Omental fat pad (tissue), 3 donors: ENCODE measurements at regions not wholly inside any gene's neighbourhood (a gene's known extent, or its start where the extent isn't known, plus 50 kb on each side); places are given as distances from the start of the nearest gene placed in this dataset.

Source experiments
- ATAC-seq: fragments of 150-250 bp; one replicate; pipeline ENCODE4 v1.9.1; 2016; ENCODE audit warnings: mild to moderate bottlenecking, moderate library complexity; ENCODE audit not compliant: low FRiP score
- DNase-seq: peaks from one replicate; pipeline ENCODE4 v3.0.0-alpha.2; 2019; ENCODE audit warnings: low spot score
- TF ChIP-seq, protein P1 (sequence below), 3 donors: fragments of 450-650 bp; IDR thresholded peaks; one replicate each; pipeline ENCODE4 v1.5.1; 2016 to 2017; ENCODE audit warnings: antibody characterized with exemption in 3 of 3, mild to moderate bottlenecking in 3 of 3, moderate library complexity in 2 of 3

DNA sequence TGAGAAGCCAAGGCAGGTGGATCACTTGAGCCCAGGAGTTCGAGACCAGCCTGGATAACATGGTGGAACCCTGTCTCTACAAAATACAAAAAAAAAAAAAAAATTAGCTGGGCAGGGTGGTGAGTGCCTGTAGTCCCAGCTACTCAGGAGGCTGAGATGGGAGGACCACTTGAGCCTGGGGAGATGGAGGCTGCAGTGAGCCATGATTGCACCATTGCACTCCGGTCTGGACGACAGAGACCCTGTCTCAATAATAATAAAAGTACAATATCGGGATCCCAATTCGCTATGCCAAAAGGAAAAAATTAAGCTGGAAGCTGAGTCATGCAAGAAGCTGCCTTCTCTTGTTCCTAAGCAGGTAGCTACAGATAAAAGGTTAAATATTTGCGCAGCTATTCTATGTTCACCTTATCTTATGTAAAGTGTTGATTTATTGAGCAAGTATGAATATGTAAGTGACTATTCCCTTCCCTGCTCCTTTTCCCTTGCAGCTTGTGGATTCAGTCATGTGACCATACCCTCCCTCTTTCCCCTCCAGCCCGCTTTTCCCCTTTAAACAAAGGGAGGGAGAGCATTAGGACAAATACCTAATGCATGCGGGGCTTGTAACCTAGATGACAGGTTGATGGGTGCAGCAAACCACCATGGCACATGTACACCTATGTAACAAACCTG is 112.0 kb downstream of the LITAF start:
- TF ChIP-seq, protein P1, sequence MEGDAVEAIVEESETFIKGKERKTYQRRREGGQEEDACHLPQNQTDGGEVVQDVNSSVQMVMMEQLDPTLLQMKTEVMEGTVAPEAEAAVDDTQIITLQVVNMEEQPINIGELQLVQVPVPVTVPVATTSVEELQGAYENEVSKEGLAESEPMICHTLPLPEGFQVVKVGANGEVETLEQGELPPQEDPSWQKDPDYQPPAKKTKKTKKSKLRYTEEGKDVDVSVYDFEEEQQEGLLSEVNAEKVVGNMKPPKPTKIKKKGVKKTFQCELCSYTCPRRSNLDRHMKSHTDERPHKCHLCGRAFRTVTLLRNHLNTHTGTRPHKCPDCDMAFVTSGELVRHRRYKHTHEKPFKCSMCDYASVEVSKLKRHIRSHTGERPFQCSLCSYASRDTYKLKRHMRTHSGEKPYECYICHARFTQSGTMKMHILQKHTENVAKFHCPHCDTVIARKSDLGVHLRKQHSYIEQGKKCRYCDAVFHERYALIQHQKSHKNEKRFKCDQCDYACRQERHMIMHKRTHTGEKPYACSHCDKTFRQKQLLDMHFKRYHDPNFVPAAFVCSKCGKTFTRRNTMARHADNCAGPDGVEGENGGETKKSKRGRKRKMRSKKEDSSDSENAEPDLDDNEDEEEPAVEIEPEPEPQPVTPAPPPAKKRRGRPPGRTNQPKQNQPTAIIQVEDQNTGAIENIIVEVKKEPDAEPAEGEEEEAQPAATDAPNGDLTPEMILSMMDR (IDR thresholded peaks at IDR 0.05), result no peak
- DNase-seq (no peak), ATAC-seq (no peak)

DNA sequence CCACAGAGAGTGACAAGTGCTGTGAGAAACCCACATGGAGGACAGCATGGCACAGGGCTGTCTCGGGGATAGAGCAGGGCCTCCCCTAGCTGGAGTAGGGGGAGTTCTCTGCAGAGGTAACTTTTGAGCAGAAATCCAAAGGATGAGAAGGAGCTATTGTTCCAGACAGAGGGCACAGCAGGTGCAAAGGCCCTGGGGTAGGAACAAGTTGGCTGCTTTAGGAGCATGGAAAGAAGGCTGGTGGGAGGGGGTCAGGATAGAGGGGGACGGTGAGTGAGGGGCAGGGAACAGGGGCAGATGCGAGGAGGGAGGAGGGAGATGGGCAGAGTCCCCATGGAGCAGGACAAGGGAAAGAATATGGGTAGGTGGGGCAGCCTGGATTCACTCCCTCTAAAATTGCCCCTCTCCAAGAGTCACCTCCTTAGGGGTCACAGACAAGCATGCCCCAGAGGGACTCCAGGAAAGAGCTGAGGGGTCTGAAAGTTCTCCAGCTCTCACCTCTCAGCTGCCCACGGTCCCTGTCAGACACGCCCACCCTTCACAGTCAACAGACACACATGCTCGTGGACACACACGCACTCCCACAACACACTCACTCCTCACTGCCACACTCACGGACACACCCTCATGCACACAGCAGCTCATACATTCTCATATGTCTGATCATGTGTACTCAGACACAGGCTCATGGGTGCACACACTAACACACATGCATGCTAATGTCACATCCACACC is 110.7 kb downstream of the LITAF start:
- DNase-seq (no peak), ATAC-seq (no peak)
- TF ChIP-seq, protein P1 (IDR thresholded peaks at IDR 0.05), result no peak

DNA sequence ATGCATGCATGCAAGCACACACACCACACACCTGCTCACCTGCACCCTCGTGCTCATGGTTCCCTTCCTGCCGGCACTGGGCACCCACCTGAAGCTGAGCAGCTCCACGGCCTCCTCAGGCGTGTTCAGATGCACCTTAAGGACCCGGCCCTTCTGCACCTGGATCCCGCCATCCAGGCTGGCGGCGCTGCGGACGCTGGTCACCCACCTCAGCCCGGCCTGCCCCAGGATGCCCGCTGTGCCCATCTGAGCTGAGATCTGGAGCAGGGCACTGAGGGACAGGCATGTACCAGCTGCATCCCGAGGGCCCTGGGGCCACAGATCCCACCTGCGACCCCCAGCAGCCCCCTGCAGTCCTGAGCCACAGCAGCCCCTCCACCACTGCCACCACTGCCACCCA is 110.0 kb downstream of the LITAF start:
- ATAC-seq, result no peak
- TF ChIP-seq, protein P1 (IDR thresholded peaks at IDR 0.05), result no peak
- DNase-seq, result no peak

DNA sequence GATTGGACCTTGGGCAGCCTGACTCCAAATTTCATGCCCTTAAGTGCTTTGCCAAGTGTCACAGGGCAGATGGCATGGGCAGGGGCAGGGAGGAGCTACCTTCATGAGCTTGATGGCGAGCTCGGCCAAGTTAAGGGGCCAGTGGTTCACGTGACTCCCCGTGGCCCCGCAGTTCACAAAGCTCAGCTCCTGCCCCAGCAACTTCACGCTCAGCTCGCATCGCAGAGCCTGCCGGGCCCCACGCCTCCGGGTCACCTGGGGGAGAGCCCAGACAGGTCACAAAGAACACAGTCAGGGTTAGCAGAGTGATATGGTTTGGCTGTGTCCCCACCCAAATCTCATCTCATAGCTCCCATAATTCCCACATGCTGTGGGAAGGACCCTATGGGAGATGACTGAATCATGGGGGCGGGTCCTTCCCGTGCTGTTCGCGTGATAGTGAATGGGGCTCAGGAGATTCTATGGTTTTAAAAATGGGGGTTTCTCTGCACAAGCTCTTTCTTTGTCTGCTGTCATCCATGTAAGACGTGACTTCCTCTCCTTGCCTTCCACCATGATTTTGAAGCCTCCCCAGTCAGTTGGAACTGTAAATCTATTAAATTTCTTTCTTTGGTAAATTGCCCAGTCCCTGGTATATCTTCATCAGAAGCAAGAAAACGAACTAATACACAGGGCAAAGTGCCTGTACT is 108.1 kb downstream of the LITAF start:
- TF ChIP-seq, protein P1 (IDR thresholded peaks at IDR 0.05), result no peak
- ATAC-seq, result no peak
- DNase-seq, result no peak

DNA sequence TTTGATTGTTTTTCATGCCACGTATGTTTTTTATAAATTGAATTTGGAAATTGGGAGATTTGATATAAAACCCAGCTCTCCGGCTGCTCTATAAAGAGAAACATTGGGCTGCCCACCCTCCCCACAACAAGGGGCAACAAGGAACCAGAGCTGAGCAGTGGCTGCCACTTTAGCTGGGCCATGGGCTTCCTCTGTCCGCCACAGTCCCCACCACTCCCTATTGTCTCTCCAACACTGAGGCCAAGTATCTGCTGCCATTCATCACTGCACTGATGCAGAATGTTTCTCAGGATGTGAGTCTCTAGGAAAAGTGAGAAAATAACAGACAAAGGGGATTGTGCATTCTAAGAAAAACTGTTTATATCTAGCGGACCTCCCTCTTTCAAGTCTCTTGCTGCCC is 106.8 kb downstream of the LITAF start:
- ATAC-seq (no peak), DNase-seq (no peak)
- TF ChIP-seq, protein P1 (IDR thresholded peaks at IDR 0.05), result no peak

DNA sequence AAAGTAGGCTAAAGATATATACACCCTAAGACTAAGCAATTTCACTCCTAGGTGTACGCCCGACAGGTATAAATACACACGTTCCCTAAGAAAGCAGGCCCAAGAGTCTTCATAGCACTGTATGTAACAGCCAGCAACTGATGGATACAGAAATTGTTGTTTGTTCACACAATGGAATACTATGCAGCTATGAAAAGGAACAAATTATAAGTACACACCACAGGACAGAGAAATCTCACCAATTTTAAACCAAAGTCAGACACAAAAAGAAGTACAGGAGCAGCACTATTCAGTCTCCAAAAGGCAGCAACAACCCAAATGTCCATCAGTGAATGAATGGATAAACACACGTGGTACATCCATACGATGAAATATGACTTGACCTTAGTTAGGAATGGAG is 106.1 kb downstream of the LITAF start:
- ATAC-seq (no peak), DNase-seq (no peak)

More for the DNA sequence above, 106.1 kb downstream of the LITAF start:
- TF ChIP-seq, protein P1 (IDR thresholded peaks at IDR 0.05), result no peak
